Neutrophil (primary cell): ENCODE measurements at regions not wholly inside any gene's neighbourhood (a gene's known extent, or its start where the extent isn't known, plus 50 kb on each side); places are given as distances from the start of the nearest gene placed in this dataset.

Source experiments
- H3K27ac ChIP-seq: fragments of 200-600 bp; sonication (generic); 2 replicates; pipeline ENCODE4 v1.5.1; 2016; ENCODE audit warnings: mild to moderate bottlenecking, moderate library complexity
- H3K27me3 ChIP-seq: fragments of 200-600 bp; sonication (generic); 2 replicates; pipeline ENCODE4 v1.6.0; 2016; ENCODE audit warnings: mild to moderate bottlenecking
- H3K36me3 ChIP-seq: fragments of 200-600 bp; sonication (generic); 2 replicates; pipeline ENCODE4 v1.5.1; 2017
- H3K4me1 ChIP-seq, 2 experiments: fragments of 200-600 bp in 1 of 2; sonication (generic) in 1 of 2; 1 replicate in 1 of 2; 2 replicates in 1 of 2; pipeline versions ENCODE4 v1.5.1 to v1.6.1; 2013 to 2016; ENCODE audit warnings: low read depth in 1 of 2, low read length in 1 of 2, mild to moderate bottlenecking in 1 of 2, moderate library complexity in 1 of 2; ENCODE audit not compliant: control insufficient read depth in 1 of 2, insufficient read depth in 1 of 2
- H3K4me3 ChIP-seq, 2 experiments: fragments of 200-600 bp in 1 of 2; sonication (generic) in 1 of 2; 1 replicate in 1 of 2; 2 replicates in 1 of 2; pipeline ENCODE4 v1.5.1; 2013 to 2016; ENCODE audit warnings: low read depth in 1 of 2, low read length in 1 of 2, mild to moderate bottlenecking in 1 of 2, moderate library complexity in 1 of 2
- H3K9me3 ChIP-seq: fragments of 200-600 bp; sonication (generic); 2 replicates; pipeline ENCODE4 v1.5.1; 2016
- CTCF ChIP-seq: fragments of 200-600 bp; sonication (generic); IDR thresholded peaks from 2 replicates; pipeline ENCODE4 v1.5.1; 2016; ENCODE audit warnings: antibody characterized with exemption

GRCh38 chr2:198825534-198825933 is 632.2 kb downstream of the SATB2 start:
- no peaks in the 10 kb centered on the region for H3K27me3 ChIP-seq
- TF ChIP-seq CTCF = no peak
- H3K36me3 ChIP-seq = no peaks in the 10 kb centered on the region
- no peak overlapping the region for H3K27ac ChIP-seq
- H3K4me1 ChIP-seq = no peaks in the 10 kb centered on the region
- no peak overlapping the region for H3K4me3 ChIP-seq
- H3K9me3 ChIP-seq = no peaks in the 10 kb centered on the region

GRCh38 chr2:198817536-198817935 is 640.2 kb downstream of the SATB2 start:
- no peaks in the 10 kb centered on the region for H3K4me1 ChIP-seq
- no peaks in the 10 kb centered on the region for H3K27me3 ChIP-seq
- H3K27ac ChIP-seq = no peak overlapping the region
- H3K4me3 ChIP-seq = no peak overlapping the region
- no peak for TF ChIP-seq CTCF
- H3K36me3 ChIP-seq = no peaks in the 10 kb centered on the region
- no peaks in the 10 kb centered on the region for H3K9me3 ChIP-seq

- Histone ChIP-seq H3K4me3 (no peak overlapping the region), H3K4me1 (no peaks in the 10 kb centered on the region), H3K27me3 (no peaks in the 10 kb centered on the region), H3K36me3 (no peaks in the 10 kb centered on the region), H3K27ac (no peak overlapping the region), H3K9me3 (no peaks in the 10 kb centered on the region)
- no peak for TF ChIP-seq CTCF
These were observed 642.1 kb downstream of the SATB2 start for GRCh38 chr2:198815626-198816025.

- H3K4me1 ChIP-seq = no peaks in the 10 kb centered on the region
- H3K27me3 ChIP-seq = no peaks in the 10 kb centered on the region
- no peaks in the 10 kb centered on the region for H3K36me3 ChIP-seq
- TF ChIP-seq CTCF = no peak
- no peak overlapping the region for H3K27ac ChIP-seq
- no peak overlapping the region for H3K4me3 ChIP-seq
- no peaks in the 10 kb centered on the region for H3K9me3 ChIP-seq
These were observed 646.5 kb downstream of the SATB2 start for GRCh38 chr2:198811198-198811597.

- Histone ChIP-seq H3K9me3 (no peaks in the 10 kb centered on the region), H3K27me3 (no peaks in the 10 kb centered on the region), H3K4me1 (no peaks in the 10 kb centered on the region), H3K27ac (no peak overlapping the region), H3K4me3 (no peak overlapping the region), H3K36me3 (no peaks in the 10 kb centered on the region)
- TF ChIP-seq CTCF = no peak
These were observed 647.8 kb downstream of the SATB2 start for GRCh38 chr2:198809976-198810375.

GRCh38 chr2:198807131-198807530 is 650.6 kb downstream of the SATB2 start:
- Histone ChIP-seq H3K9me3 (no peaks in the 10 kb centered on the region), H3K27me3 (no peaks in the 10 kb centered on the region), H3K36me3 (no peaks in the 10 kb centered on the region), H3K4me3 (no peak overlapping the region), H3K4me1 (no peaks in the 10 kb centered on the region), H3K27ac (no peak overlapping the region)
- TF ChIP-seq CTCF = no peak
